ENCODE measurements at regions not wholly inside any gene's neighbourhood (a gene's known extent, or its start where the extent isn't known, plus 50 kb on each side); places are given as distances from the start of the nearest gene placed in this dataset.

- TF ChIP-seq HOMEZ (CRISPR knock-in tag; IDR thresholded peaks at IDR 0.05), result no peak
- TF ChIP-seq ZBTB34 (CRISPR knock-in tag; IDR thresholded peaks at IDR 0.05), result no peak
- no peak for TF ChIP-seq CREM (IDR thresholded peaks at IDR 0.05; ENCODE audit: low read depth)
- TF ChIP-seq SMAD4 (CRISPR knock-in tag; conservative IDR thresholded peaks at IDR 0.05), result no peak
- no peak for TF ChIP-seq PHF21A (IDR thresholded peaks at IDR 0.05; ENCODE audit: borderline replicate concordance, low read depth)
- TF ChIP-seq BRCA1 (IDR thresholded peaks at IDR 0.05), result no peak
- no peak for TF ChIP-seq BRCA1 (CRISPR knock-in tag; IDR thresholded peaks at IDR 0.05)
- TF ChIP-seq RBBP5 (IDR thresholded peaks at IDR 0.05; ENCODE audit: borderline replicate concordance, insufficient read depth, low read length, poor library complexity, severe bottlenecking), result no peak
- TF ChIP-seq SP2 (IDR thresholded peaks at IDR 0.05; ENCODE audit: extremely low read depth, low read depth, low read length, poor library complexity, severe bottlenecking), result no peak
- no peak for TF ChIP-seq GTF2F1 (IDR thresholded peaks at IDR 0.05; ENCODE audit: low read depth, low read length)
- TF ChIP-seq GATA2 (CRISPR knock-in tag; IDR thresholded peaks at IDR 0.05), result no peak
- TF ChIP-seq MCM5 (IDR thresholded peaks at IDR 0.05; ENCODE audit: low read depth), result no peak
- no peak for TF ChIP-seq ZNF644 (tag; IDR thresholded peaks at IDR 0.05; ENCODE audit: low read depth)
These were observed 608.1 kb downstream of the QKI start for GRCh38 chr6:164022632-164023031.

Data from K562 (cell line).